A549 (cell line): ENCODE measurements at regions not wholly inside any gene's neighbourhood (a gene's known extent, or its start where the extent isn't known, plus 50 kb on each side); places are given as distances from the start of the nearest gene placed in this dataset.

Experiments used
- ATAC-seq, 2 experiments: fragments of 200-7000 bp in 1 of 2; fragments of >200 bp in 1 of 2; cut with Nextera tagmentation in 1 of 2; cut with Tn5 transposase in 1 of 2; 3 replicates each; pipeline versions ENCODE4 v1.8.0 to v1.9.1; 2018 to 2020; ENCODE audit warnings: mild to moderate bottlenecking in 1 of 2, moderate library complexity in 1 of 2
- CTCF ChIA-PET: fragments of 300-600 bp; sonication (Branson Sonifier 250); formaldehyde crosslinking; extraction: SDS; loops from one replicate; lab custom pipeline; 2021; ENCODE audit warnings: antibody characterized with exemption, inconsistent platforms; lab: Yijun Ruan, JAX
- POLR2A ChIA-PET: fragments of 350-600 bp; formaldehyde crosslinking; extraction: SDS; loops from one replicate; lab custom pipeline; 2021; ENCODE audit warnings: antibody characterized with exemption, inconsistent platforms; lab: Yijun Ruan, JAX
- DNase-seq, 2 experiments: peaks; one replicate each; pipeline versions ENCODE4 v3.0.0 to v3.0.0-alpha.2; 2011 to 2016; ENCODE audit warnings: low read depth in 1 of 2, low spot score in 1 of 2
- FAIRE-seq: peaks from 2 replicates; lab custom pipeline; 2011; peaks lifted over from hg19 to GRCh38; lab: Jason Lieb, UNC
- H3K27ac ChIP-seq, 2 experiments: fragments of >200 bp; sonication (Bioruptor Twin); formaldehyde crosslinking; 3 replicates each; pipeline ENCODE4 v1.5.1; 2016 to 2017
- H3K4me1 ChIP-seq: fragments of >200 bp; sonication (Bioruptor Twin); formaldehyde crosslinking; 3 replicates; pipeline ENCODE4 v1.6.1; 2016
- H3K4me2 ChIP-seq: fragments of >200 bp; sonication (Bioruptor Twin); formaldehyde crosslinking; 3 replicates; pipeline ENCODE4 v1.6.1; 2016
- H3K4me3 ChIP-seq: fragments of >200 bp; sonication (Bioruptor Twin); formaldehyde crosslinking; 3 replicates; pipeline ENCODE4 v1.5.1; 2016
- H3K9me3 ChIP-seq: fragments of >200 bp; sonication (Bioruptor Twin); formaldehyde crosslinking; 3 replicates; pipeline ENCODE4 v1.6.1; 2016
- ATOH8 ChIP-seq: fragments of 250-450 bp; sonication (Bioruptor Pico); IDR thresholded peaks from 2 replicates; pipeline ENCODE4 v1.5.0; 2020; ENCODE audit warnings: low read depth, mild to moderate bottlenecking, moderate library complexity
- CBX2 ChIP-seq: fragments of 200-600 bp; sonication (generic); IDR thresholded peaks from 2 replicates; pipeline ENCODE4 v1.6.1; 2016; ENCODE audit warnings: low read depth, mild to moderate bottlenecking, borderline replicate concordance
- CBX8 ChIP-seq: fragments of 200-600 bp; sonication (generic); IDR thresholded peaks from 2 replicates; pipeline ENCODE4 v1.6.1; 2016
- CHD2 ChIP-seq: fragments of 150-350 bp; IDR thresholded peaks from 2 replicates; pipeline ENCODE4 v1.6.1; 2014; ENCODE audit warnings: low read length; ENCODE audit not compliant: partially characterized antibody
- EHMT2 ChIP-seq: fragments of 200-600 bp; sonication (generic); IDR thresholded peaks from 2 replicates; pipeline ENCODE4 v1.6.1; 2016; ENCODE audit warnings: antibody characterized with exemption, low read depth, mild to moderate bottlenecking, moderate library complexity
- ESRRA ChIP-seq: fragments of 150-350 bp; IDR thresholded peaks from 2 replicates; pipeline ENCODE4 v1.6.1; 2014; ENCODE audit warnings: mild to moderate bottlenecking, low read length, borderline replicate concordance
- FOSL2 ChIP-seq, 2 experiments: fragments of 450-650 bp in 1 of 2; fragments of >200 bp in 1 of 2; sonication (Bioruptor Twin) in 1 of 2; formaldehyde crosslinking; IDR thresholded peaks; 2 replicates each; pipeline versions ENCODE4 v1.5.0 to v1.6.1; 2016 to 2020; ENCODE audit warnings: mild to moderate bottlenecking in 1 of 2, moderate library complexity in 1 of 2
- HDAC2 ChIP-seq: fragments of 200-600 bp; sonication (generic); IDR thresholded peaks from 2 replicates; pipeline ENCODE4 v1.6.1; 2016
- HEYL ChIP-seq: fragments of 250-450 bp; sonication (Bioruptor Pico); IDR thresholded peaks from 2 replicates; pipeline ENCODE4 v1.8.0; 2021; ENCODE audit warnings: mild to moderate bottlenecking, moderate library complexity
- HMGXB4 ChIP-seq: fragments of 250-450 bp; sonication (Bioruptor Pico); IDR thresholded peaks from 2 replicates; pipeline ENCODE4 v1.5.0; 2021; ENCODE audit warnings: mild to moderate bottlenecking, moderate library complexity, borderline replicate concordance
- HOXB5 ChIP-seq: fragments of 250-450 bp; sonication (Bioruptor Pico); IDR thresholded peaks from 2 replicates; pipeline ENCODE4 v1.5.0; 2020; ENCODE audit warnings: mild to moderate bottlenecking, moderate library complexity
- JUN ChIP-seq, 2 experiments: fragments of >200 bp; sonication (Bioruptor Twin); formaldehyde crosslinking; IDR thresholded peaks; 2 replicates in 1 of 2; 3 replicates in 1 of 2; pipeline ENCODE4 v1.6.1; 2016 to 2017
- KDM5A ChIP-seq: fragments of 200-600 bp; sonication (generic); IDR thresholded peaks from 2 replicates; pipeline ENCODE4 v1.6.1; 2016; ENCODE audit warnings: antibody characterized with exemption, mild to moderate bottlenecking
- MAFK ChIP-seq: fragments of 450-650 bp; IDR thresholded peaks from 2 replicates; pipeline ENCODE4 v1.6.1; 2014; ENCODE audit not compliant: partially characterized antibody
- NFE2L2 ChIP-seq: fragments of 150-350 bp; conservative IDR thresholded peaks from 2 replicates; pipeline ENCODE4 v1.6.1; 2014; ENCODE audit warnings: low read length
- NPAS2 ChIP-seq: fragments of 250-450 bp; sonication (Bioruptor Pico); IDR thresholded peaks from 2 replicates; pipeline ENCODE4 v1.8.0; 2022; ENCODE audit warnings: mild to moderate bottlenecking, moderate library complexity, borderline replicate concordance
- PBX3 ChIP-seq: IDR thresholded peaks from 2 replicates; pipeline ENCODE4 v1.6.1; 2012
- RCOR1 ChIP-seq: fragments of 150-350 bp; IDR thresholded peaks from 2 replicates; pipeline ENCODE4 v1.6.1; 2014; ENCODE audit warnings: antibody characterized with exemption, low read length, low read depth
- RFX5 ChIP-seq: fragments of 450-650 bp; IDR thresholded peaks from 2 replicates; pipeline ENCODE4 v1.7.1; 2014; ENCODE audit warnings: antibody characterized with exemption, mild to moderate bottlenecking, moderate library complexity
- SMC3 ChIP-seq: fragments of >200 bp; sonication (Bioruptor Twin); formaldehyde crosslinking; IDR thresholded peaks from 3 replicates; pipeline ENCODE4 v1.6.1; 2018; ENCODE audit warnings: inconsistent platforms
- SREBF2 ChIP-seq: fragments of 450-650 bp; IDR thresholded peaks from 2 replicates; pipeline ENCODE4 v1.6.1; 2014; ENCODE audit warnings: mild to moderate bottlenecking, moderate library complexity
- ZC3H11A ChIP-seq: fragments of 450-650 bp; IDR thresholded peaks from 2 replicates; pipeline ENCODE4 v1.6.1; 2014; ENCODE audit warnings: antibody characterized with exemption, mild to moderate bottlenecking
- ZSCAN20 ChIP-seq: fragments of 250-450 bp; sonication (Bioruptor Pico); IDR thresholded peaks from 2 replicates; pipeline ENCODE4 v1.8.0; 2022; ENCODE audit warnings: mild to moderate bottlenecking, moderate library complexity
- WGBS: methylation state at CpG from one replicate; pipeline ENCODE4 v1.1.6; 2017; ENCODE audit errors: missing lambda C conversion rate; 5-methylcytosine and 5-hydroxymethylcytosine counted together
- TF ChIP-seq, protein P1 (sequence below): fragments of 450-650 bp; IDR thresholded peaks from 2 replicates; pipeline ENCODE4 v1.6.1; 2014; ENCODE audit warnings: antibody characterized with exemption
- TF ChIP-seq, protein P2 (sequence below): fragments of 150-350 bp; IDR thresholded peaks from 2 replicates; pipeline ENCODE4 v1.6.1; 2014; ENCODE audit warnings: low read depth, mild to moderate bottlenecking, low read length
- TF ChIP-seq, protein P3 (sequence below): IDR thresholded peaks from 2 replicates; pipeline ENCODE4 v1.6.1; 2012

GRCh38 chr16:35736546-35736945, 2277.1 kb downstream of the TP53TG3F start:
- Histone ChIP-seq H3K4me1 (no peaks in the 10 kb centered on the region), H3K27ac (no peak overlapping the region), H3K4me2 (no peak overlapping the region), H3K4me3 (no peak overlapping the region), H3K9me3 (no peaks in the 10 kb centered on the region; the same call in 2 of the 3 replicates)
- ChIA-PET CTCF (no interaction called here), POLR2A (no interaction called here)
- DNase-seq (no peak), FAIRE-seq (no peak), ATAC-seq (no peak)
- 2% methylated on average over 2 of the region's 2 CpGs for WGBS
- no peak for TF ChIP-seq CBX2
- no peak for TF ChIP-seq FOSL2 (IDR thresholded peaks at IDR 0.05)
- no peak for TF ChIP-seq FOSL2 (CRISPR knock-in tag; IDR thresholded peaks at IDR 0.05)
- TF ChIP-seq HMGXB4 = no peak
- TF ChIP-seq ATOH8 (CRISPR knock-in tag) = no peak
- TF ChIP-seq ESRRA = no peak
- TF ChIP-seq JUN (IDR thresholded peaks at IDR 0.05) = no peak
- TF ChIP-seq ZC3H11A = no peak
- TF ChIP-seq MAFK = no peak
- no peak for TF ChIP-seq EHMT2
- TF ChIP-seq SMC3 = no peak
- no peak for TF ChIP-seq HDAC2
- TF ChIP-seq, protein P1, sequence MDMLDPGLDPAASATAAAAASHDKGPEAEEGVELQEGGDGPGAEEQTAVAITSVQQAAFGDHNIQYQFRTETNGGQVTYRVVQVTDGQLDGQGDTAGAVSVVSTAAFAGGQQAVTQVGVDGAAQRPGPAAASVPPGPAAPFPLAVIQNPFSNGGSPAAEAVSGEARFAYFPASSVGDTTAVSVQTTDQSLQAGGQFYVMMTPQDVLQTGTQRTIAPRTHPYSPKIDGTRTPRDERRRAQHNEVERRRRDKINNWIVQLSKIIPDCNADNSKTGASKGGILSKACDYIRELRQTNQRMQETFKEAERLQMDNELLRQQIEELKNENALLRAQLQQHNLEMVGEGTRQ = no peak
- TF ChIP-seq, protein P2, sequence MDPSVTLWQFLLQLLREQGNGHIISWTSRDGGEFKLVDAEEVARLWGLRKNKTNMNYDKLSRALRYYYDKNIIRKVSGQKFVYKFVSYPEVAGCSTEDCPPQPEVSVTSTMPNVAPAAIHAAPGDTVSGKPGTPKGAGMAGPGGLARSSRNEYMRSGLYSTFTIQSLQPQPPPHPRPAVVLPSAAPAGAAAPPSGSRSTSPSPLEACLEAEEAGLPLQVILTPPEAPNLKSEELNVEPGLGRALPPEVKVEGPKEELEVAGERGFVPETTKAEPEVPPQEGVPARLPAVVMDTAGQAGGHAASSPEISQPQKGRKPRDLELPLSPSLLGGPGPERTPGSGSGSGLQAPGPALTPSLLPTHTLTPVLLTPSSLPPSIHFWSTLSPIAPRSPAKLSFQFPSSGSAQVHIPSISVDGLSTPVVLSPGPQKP = no peak
- TF ChIP-seq NFE2L2 = no peak
- TF ChIP-seq PBX3 = no peak
- TF ChIP-seq CHD2 = no peak
- TF ChIP-seq, all 56 proteins: peak for 0

GRCh38 chr16:35737076-35737475, 2277.7 kb downstream of the TP53TG3F start:
- TF ChIP-seq SREBF2 (no peak), NPAS2 (CRISPR knock-in tag) (no peak), RFX5 (no peak), ESRRA (no peak), NFE2L2 (no peak), HOXB5 (CRISPR knock-in tag) (no peak), ZSCAN20 (CRISPR knock-in tag) (no peak), RCOR1 (no peak), HDAC2 (no peak), KDM5A (no peak), HEYL (no peak), CBX8 (no peak), SMC3 (no peak)
- TF ChIP-seq, protein P3, sequence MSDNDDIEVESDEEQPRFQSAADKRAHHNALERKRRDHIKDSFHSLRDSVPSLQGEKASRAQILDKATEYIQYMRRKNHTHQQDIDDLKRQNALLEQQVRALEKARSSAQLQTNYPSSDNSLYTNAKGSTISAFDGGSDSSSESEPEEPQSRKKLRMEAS = no peak
- no peak for FAIRE-seq
- no peak overlapping the region for H3K27ac ChIP-seq
- ChIA-PET POLR2A (no interaction called here), CTCF (no interaction called here)
- no peaks in the 10 kb centered on the region; the same call in 2 of the 3 replicates for H3K9me3 ChIP-seq
- ATAC-seq = no peak
- H3K4me1 ChIP-seq = no peaks in the 10 kb centered on the region
- 52% methylated on average over 3 of the region's 3 CpGs for WGBS
- H3K4me3 ChIP-seq = no peak overlapping the region
- DNase-seq = no peak
- no peak overlapping the region for H3K4me2 ChIP-seq
